Mammary epithelial cell (primary cell): ENCODE measurements at regions not wholly inside any gene's neighbourhood (a gene's known extent, or its start where the extent isn't known, plus 50 kb on each side); places are given as distances from the start of the nearest gene placed in this dataset.
"Not testable (repeated sequence)": the region's sequence is repeated elsewhere in the genome, so short reads cannot be mapped to it uniquely, and the experiment has no call there.

Experiments used
- CTCF ChIP-seq, 2 donors: IDR thresholded peaks in 1 of 2; conservative IDR thresholded peaks in 1 of 2; 2 replicates each; pipeline ENCODE4 v1.5.1; 2011 to 2012; ENCODE audit warnings: inconsistent platforms in 2 of 2, low read length in 2 of 2, mild to moderate bottlenecking in 2 of 2, control low read depth in 1 of 2, low read depth in 1 of 2; ENCODE audit not compliant: insufficient read depth in 1 of 2; ENCODE audit errors: extremely low read depth in 1 of 2
- EZH2 ChIP-seq: IDR thresholded peaks from 2 replicates; pipeline ENCODE4 v1.6.1; 2012; ENCODE audit warnings: low read length, inconsistent platforms, borderline replicate concordance

- not testable (repeated sequence) for TF ChIP-seq CTCF (conservative IDR thresholded peaks at IDR 0.05 in 1 of 2, IDR thresholded peaks at IDR 0.05 in 1 of 2; ENCODE audit: extremely low read depth in 1 of 2, insufficient read depth in 1 of 2, low read depth in 1 of 2, low read length in 2 of 2); EZH2
These were observed 2147.6 kb downstream of the LRRC4C start for GRCh38 chr11:39311888-39312287.
